ENCODE measurements at regions not wholly inside any gene's neighbourhood (a gene's known extent, or its start where the extent isn't known, plus 50 kb on each side); places are given as distances from the start of the nearest gene placed in this dataset.

- DNase-seq (ENCODE audit: low read depth in 2 of 3, low spot score in 1 of 3): no peak
Observed at GRCh38 chr18:14905350-14905749, 157.4 kb downstream of the ANKRD30B start.

GRCh38 chr18:14905979-14906378 is 158.0 kb downstream of the ANKRD30B start:
- DNase-seq (ENCODE audit: low read depth in 2 of 3, low spot score in 1 of 3): no peak

- DNase-seq (ENCODE audit: low read depth in 2 of 3, low spot score in 1 of 3): no peak
Observed at GRCh38 chr18:14907420-14907819, 159.4 kb downstream of the ANKRD30B start.

GRCh38 chr18:14908541-14908940 is 160.6 kb downstream of the ANKRD30B start:
- no peak for DNase-seq (ENCODE audit: low read depth in 2 of 3, low spot score in 1 of 3)

GRCh38 chr18:14912967-14913366 is 165.0 kb downstream of the ANKRD30B start:
- DNase-seq (ENCODE audit: low read depth in 2 of 3, low spot score in 1 of 3): no peak

GRCh38 chr18:14914121-14914520 is 166.1 kb downstream of the ANKRD30B start:
- no peak for DNase-seq (ENCODE audit: low read depth in 2 of 3, low spot score in 1 of 3)

GRCh38 chr18:14914771-14915170 is 166.8 kb downstream of the ANKRD30B start:
- DNase-seq (ENCODE audit: low read depth in 2 of 3, low spot score in 1 of 3): no peak

- no peak for DNase-seq (ENCODE audit: low read depth in 2 of 3, low spot score in 1 of 3)
Observed at GRCh38 chr18:14916181-14916580, 168.2 kb downstream of the ANKRD30B start.

- no peak for DNase-seq (ENCODE audit: low read depth in 2 of 3, low spot score in 1 of 3)
Observed at GRCh38 chr18:14916851-14917250, 168.9 kb downstream of the ANKRD30B start.

GRCh38 chr18:14917311-14917710 is 169.3 kb downstream of the ANKRD30B start:
- no peak for DNase-seq (ENCODE audit: low read depth in 2 of 3, low spot score in 1 of 3)

GRCh38 chr18:14919666-14920065 is 171.7 kb downstream of the ANKRD30B start:
- DNase-seq (ENCODE audit: low read depth in 2 of 3, low spot score in 1 of 3): no peak

GRCh38 chr18:14921031-14921430 is 173.1 kb downstream of the ANKRD30B start:
- DNase-seq (ENCODE audit: low read depth in 2 of 3, low spot score in 1 of 3): no peak

GRCh38 chr18:14921547-14921946 is 173.6 kb downstream of the ANKRD30B start:
- no peak for DNase-seq (ENCODE audit: low read depth in 2 of 3, low spot score in 1 of 3)

- DNase-seq (ENCODE audit: low read depth in 2 of 3, low spot score in 1 of 3): no peak
Observed at GRCh38 chr18:14922031-14922430, 174.1 kb downstream of the ANKRD30B start.

- no peak for DNase-seq (ENCODE audit: low read depth in 2 of 3, low spot score in 1 of 3)
Observed at GRCh38 chr18:14922965-14923565, 175.1 kb downstream of the ANKRD30B start.

GRCh38 chr18:14924226-14924625 is 176.3 kb downstream of the ANKRD30B start:
- no peak for DNase-seq (ENCODE audit: low read depth in 2 of 3, low spot score in 1 of 3)

- no peak for DNase-seq (ENCODE audit: low read depth in 2 of 3, low spot score in 1 of 3)
Observed at GRCh38 chr18:14925281-14925709, 177.3 kb downstream of the ANKRD30B start.

GRCh38 chr18:14927701-14928100 is 179.7 kb downstream of the ANKRD30B start:
- DNase-seq (ENCODE audit: low read depth in 2 of 3, low spot score in 1 of 3): no peak

- DNase-seq (ENCODE audit: low read depth in 2 of 3, low spot score in 1 of 3): no peak
Observed at GRCh38 chr18:14928396-14928795, 180.4 kb downstream of the ANKRD30B start.

- DNase-seq (ENCODE audit: low read depth in 2 of 3, low spot score in 1 of 3): no peak
Observed at GRCh38 chr18:14930076-14930475, 182.1 kb downstream of the ANKRD30B start.

- no peak for DNase-seq (ENCODE audit: low read depth in 2 of 3, low spot score in 1 of 3)
Observed at GRCh38 chr18:14930576-14930975, 182.6 kb downstream of the ANKRD30B start.

GRCh38 chr18:14933049-14933851 is 185.3 kb downstream of the ANKRD30B start:
- DNase-seq (ENCODE audit: low read depth in 2 of 3, low spot score in 1 of 3): no peak

GRCh38 chr18:14933964-14934363 is 186.0 kb downstream of the ANKRD30B start:
- DNase-seq (ENCODE audit: low read depth in 2 of 3, low spot score in 1 of 3): no peak
